Gastrocnemius medialis (tissue), 4 donors: ENCODE measurements at regions not wholly inside any gene's neighbourhood (a gene's known extent, or its start where the extent isn't known, plus 50 kb on each side); places are given as distances from the start of the nearest gene placed in this dataset.

Experiments
- ATAC-seq, 2 donors: fragments of 150-250 bp; one replicate each; pipeline ENCODE4 v1.9.1; 2016
- DNase-seq, 2 donors: peaks; one replicate each; pipeline ENCODE4 v3.0.0-alpha.2; 2019
- H3K27ac ChIP-seq, 4 donors: fragments of 200-600 bp; sonication (generic); 1 replicate in 1 of 4; 2 replicates in 3 of 4; pipeline ENCODE4 v1.5.1; 2016 to 2018; ENCODE audit warnings: mild to moderate bottlenecking in 2 of 4, moderate library complexity in 1 of 4
- H3K27me3 ChIP-seq, 3 donors: fragments of 200-600 bp; sonication (generic) in 2 of 3; 1 replicate in 1 of 3; 2 replicates in 2 of 3; pipeline versions ENCODE4 v1.5.1 to v1.6.0; 2016 to 2019; ENCODE audit warnings: mild to moderate bottlenecking in 1 of 3, moderate library complexity in 1 of 3
- H3K36me3 ChIP-seq, 2 donors: fragments of 200-600 bp; sonication (generic) in 1 of 2; one replicate each; pipeline ENCODE4 v1.5.1; 2017 to 2018
- H3K4me1 ChIP-seq, 2 donors: fragments of 200-600 bp; sonication (generic) in 1 of 2; one replicate each; pipeline ENCODE4 v1.5.1; 2016 to 2017; ENCODE audit warnings: mild to moderate bottlenecking in 2 of 2
- H3K4me3 ChIP-seq, 4 donors: fragments of 200-600 bp; sonication (generic) in 3 of 4; 1 replicate in 1 of 4; 2 replicates in 3 of 4; pipeline ENCODE4 v1.5.1; 2016 to 2019; ENCODE audit warnings: mild to moderate bottlenecking in 2 of 4
- H3K9me3 ChIP-seq, 3 donors: fragments of 200-600 bp; sonication (generic) in 2 of 3; 1 replicate in 1 of 3; 2 replicates in 2 of 3; pipeline ENCODE4 v1.5.1; 2016 to 2019
- CTCF ChIP-seq, 5 experiments: fragments of 450-650 bp in 3 of 5; fragments of 200-600 bp in 2 of 5; sonication (generic) in 2 of 5; IDR thresholded peaks in 4 of 5; conservative IDR thresholded peaks in 1 of 5; 1 replicate in 4 of 5; 2 replicates in 1 of 5; pipeline ENCODE4 v1.5.1; 2016 to 2019; ENCODE audit warnings: antibody characterized with exemption in 5 of 5, mild to moderate bottlenecking in 3 of 5, moderate library complexity in 3 of 5
- POLR2A ChIP-seq, 2 donors: fragments of 450-650 bp; IDR thresholded peaks; one replicate each; pipeline ENCODE4 v1.6.1; 2017; ENCODE audit warnings: antibody characterized with exemption in 2 of 2, mild to moderate bottlenecking in 2 of 2, moderate library complexity in 2 of 2
- in situ Hi-C, 4 donors: fragments of 200-750 bp; cut with MboI; loops; one replicate each; pipeline versions ENCODE4 v1.15.0 to v1.8.0; 2017; ENCODE audit warnings: low sequenced_read_pairs in 4 of 4
- intact Hi-C: fragments of 100-400 bp; cut with DNase I; formaldehyde crosslinking; loops from one replicate; pipeline ENCODE4 v1.15.1; 2023; ENCODE audit warnings: low total_unique reads

- Histone ChIP-seq H3K4me1 (no peaks in the 10 kb centered on the region), H3K4me3 (no peak overlapping the region), H3K9me3 (no peaks in the 10 kb centered on the region), H3K27me3 (peaks cover 0 to 7% (median 0%) of the 10 kb centered on the region in 3 donors), H3K27ac (no peak overlapping the region), H3K36me3 (no peaks in the 10 kb centered on the region)
- DNase-seq (no peak), ATAC-seq (no peak)
- in situ Hi-C loops (no loop called here), intact Hi-C loops (no loop called here)
- TF ChIP-seq CTCF (IDR thresholded peaks at IDR 0.05 in 4 of 5, conservative IDR thresholded peaks at IDR 0.05 in 1 of 5) = no peak
- TF ChIP-seq POLR2A (IDR thresholded peaks at IDR 0.05) = no peak
These were observed 121.3 kb upstream of the C1orf174 start for GRCh38 chr1:4021136-4021973.

GRCh38 chr1:4021974-4022268 is 121.8 kb upstream of the C1orf174 start:
- H3K4me3 ChIP-seq = no peak overlapping the region
- no peak overlapping the region for H3K27ac ChIP-seq
- in situ Hi-C loops = no loop called here
- H3K27me3 ChIP-seq = peaks cover 0 to 7% (median 1%) of the 10 kb centered on the region in 3 donors
- ATAC-seq (no peak), DNase-seq (no peak)
- TF ChIP-seq CTCF (IDR thresholded peaks at IDR 0.05 in 4 of 5, conservative IDR thresholded peaks at IDR 0.05 in 1 of 5) (no peak), POLR2A (IDR thresholded peaks at IDR 0.05) (no peak)
- intact Hi-C loops = no loop called here
- no peaks in the 10 kb centered on the region for H3K9me3 ChIP-seq
- H3K36me3 ChIP-seq = no peaks in the 10 kb centered on the region
- H3K4me1 ChIP-seq = no peaks in the 10 kb centered on the region

- no peak overlapping the region for H3K27ac ChIP-seq
- no peaks in the 10 kb centered on the region for H3K36me3 ChIP-seq
- in situ Hi-C loops = no loop called here
- peaks cover 0 to 7% (median 7%) of the 10 kb centered on the region in 3 donors for H3K27me3 ChIP-seq
- no peaks in the 10 kb centered on the region for H3K9me3 ChIP-seq
- DNase-seq (no peak), ATAC-seq (no peak)
- intact Hi-C loops = no loop called here
- no peaks in the 10 kb centered on the region for H3K4me1 ChIP-seq
- TF ChIP-seq CTCF (IDR thresholded peaks at IDR 0.05 in 4 of 5, conservative IDR thresholded peaks at IDR 0.05 in 1 of 5) = no peak
- TF ChIP-seq POLR2A (IDR thresholded peaks at IDR 0.05) = no peak
- H3K4me3 ChIP-seq = no peak overlapping the region
These were observed 122.6 kb upstream of the C1orf174 start for GRCh38 chr1:4022715-4023114.

GRCh38 chr1:4023678-4024077 is 123.6 kb upstream of the C1orf174 start:
- intact Hi-C loops = no loop called here
- TF ChIP-seq POLR2A (IDR thresholded peaks at IDR 0.05) (no peak), CTCF (IDR thresholded peaks at IDR 0.05 in 4 of 5, conservative IDR thresholded peaks at IDR 0.05 in 1 of 5) (no peak)
- no peak overlapping the region for H3K27ac ChIP-seq
- DNase-seq (no peak), ATAC-seq (no peak)
- no peaks in the 10 kb centered on the region for H3K4me1 ChIP-seq
- H3K9me3 ChIP-seq = no peaks in the 10 kb centered on the region
- in situ Hi-C loops = no loop called here
- no peak overlapping the region for H3K4me3 ChIP-seq
- no peaks in the 10 kb centered on the region for H3K36me3 ChIP-seq
- H3K27me3 ChIP-seq = peaks cover 0 to 7% (median 7%) of the 10 kb centered on the region in 3 donors

- no peaks in the 10 kb centered on the region for H3K9me3 ChIP-seq
- in situ Hi-C loops = no loop called here
- no peaks in the 10 kb centered on the region for H3K36me3 ChIP-seq
- peaks cover 0 to 9% (median 7%) of the 10 kb centered on the region in 3 donors for H3K27me3 ChIP-seq
- no peaks in the 10 kb centered on the region for H3K4me1 ChIP-seq
- intact Hi-C loops = no loop called here
- no peak for ATAC-seq
- H3K4me3 ChIP-seq = no peak overlapping the region
- no peak for TF ChIP-seq CTCF (IDR thresholded peaks at IDR 0.05 in 4 of 5, conservative IDR thresholded peaks at IDR 0.05 in 1 of 5)
- no peak for TF ChIP-seq POLR2A (IDR thresholded peaks at IDR 0.05)
- no peak overlapping the region for H3K27ac ChIP-seq
- DNase-seq = no peak
These were observed 124.7 kb upstream of the C1orf174 start for GRCh38 chr1:4024811-4025210.
